Vagina (tissue), 2 donors: ENCODE measurements at regions not wholly inside any gene's neighbourhood (a gene's known extent, or its start where the extent isn't known, plus 50 kb on each side); places are given as distances from the start of the nearest gene placed in this dataset.

Experiments used
- DNase-seq, 2 donors: peaks; one replicate each; pipeline ENCODE4 v3.0.0-alpha.2; 2017; ENCODE audit errors: extremely low spot score in 2 of 2
- H3K27ac ChIP-seq: fragments of 200-600 bp; sonication (generic); one replicate; pipeline ENCODE4 v1.5.1; 2019
- H3K27me3 ChIP-seq: fragments of 200-600 bp; sonication (generic); one replicate; pipeline ENCODE4 v1.5.1; 2019
- H3K36me3 ChIP-seq, 2 donors: fragments of 200-600 bp; sonication (generic); one replicate each; pipeline ENCODE4 v1.5.1; 2017 to 2019
- H3K4me1 ChIP-seq: fragments of 200-600 bp; sonication (generic); one replicate; pipeline ENCODE4 v1.5.1; 2019
- H3K4me3 ChIP-seq, 2 donors: fragments of 200-600 bp; sonication (generic); 1 replicate in 1 of 2; 2 replicates in 1 of 2; pipeline ENCODE4 v1.5.1; 2016 to 2019
- H3K9me3 ChIP-seq: fragments of 200-600 bp; sonication (generic); one replicate; pipeline ENCODE4 v1.5.1; 2019
- POLR2A ChIP-seq, 2 donors: fragments of 450-650 bp; IDR thresholded peaks; one replicate each; pipeline ENCODE4 v1.6.1; 2017; ENCODE audit warnings: antibody characterized with exemption in 2 of 2, mild to moderate bottlenecking in 2 of 2, moderate library complexity in 2 of 2
- POLR2AphosphoS5 ChIP-seq, 2 donors: sonication (generic); formaldehyde crosslinking; IDR thresholded peaks; one replicate each; pipeline ENCODE4 v1.9.0; 2017; ENCODE audit warnings: antibody characterized with exemption in 2 of 2, mild to moderate bottlenecking in 2 of 2, low read depth in 1 of 2; ENCODE audit not compliant: insufficient read depth in 1 of 2
- intact Hi-C: fragments of 100-400 bp; cut with DNase I; formaldehyde crosslinking; loops from one replicate; pipeline ENCODE4 v1.15.1; 2023
- TF ChIP-seq, protein P1 (sequence below), 3 experiments: fragments of 450-650 bp in 2 of 3; fragments of 200-600 bp in 1 of 3; sonication (generic) in 1 of 3; IDR thresholded peaks; one replicate each; pipeline ENCODE4 v1.5.1; 2017 to 2019; ENCODE audit warnings: antibody characterized with exemption in 3 of 3, mild to moderate bottlenecking in 2 of 3, moderate library complexity in 2 of 3

DNA sequence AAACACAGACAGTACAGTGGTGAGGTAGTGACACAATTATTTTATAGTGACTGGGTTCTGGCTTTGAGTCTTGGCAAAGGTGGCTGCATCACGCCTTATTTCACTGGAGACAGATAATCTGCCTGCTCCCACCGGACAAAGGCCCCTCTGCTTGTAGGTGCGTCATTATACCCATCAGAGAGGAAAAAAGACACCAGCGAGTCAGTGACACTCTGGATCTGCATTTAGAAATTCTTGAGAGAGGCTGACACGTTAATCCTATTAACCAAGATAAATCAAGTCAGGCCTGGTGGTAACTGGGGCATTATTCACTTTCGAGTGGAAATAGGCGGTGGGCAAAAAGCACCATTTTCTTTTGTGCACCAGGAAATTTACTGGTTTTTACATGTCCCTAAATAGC, 76.2 kb downstream of the NR2F2 start:
- no peak for TF ChIP-seq POLR2AphosphoS5 (IDR thresholded peaks at IDR 0.05; ENCODE audit: insufficient read depth in 1 of 2, low read depth in 1 of 2)
- TF ChIP-seq, protein P1, sequence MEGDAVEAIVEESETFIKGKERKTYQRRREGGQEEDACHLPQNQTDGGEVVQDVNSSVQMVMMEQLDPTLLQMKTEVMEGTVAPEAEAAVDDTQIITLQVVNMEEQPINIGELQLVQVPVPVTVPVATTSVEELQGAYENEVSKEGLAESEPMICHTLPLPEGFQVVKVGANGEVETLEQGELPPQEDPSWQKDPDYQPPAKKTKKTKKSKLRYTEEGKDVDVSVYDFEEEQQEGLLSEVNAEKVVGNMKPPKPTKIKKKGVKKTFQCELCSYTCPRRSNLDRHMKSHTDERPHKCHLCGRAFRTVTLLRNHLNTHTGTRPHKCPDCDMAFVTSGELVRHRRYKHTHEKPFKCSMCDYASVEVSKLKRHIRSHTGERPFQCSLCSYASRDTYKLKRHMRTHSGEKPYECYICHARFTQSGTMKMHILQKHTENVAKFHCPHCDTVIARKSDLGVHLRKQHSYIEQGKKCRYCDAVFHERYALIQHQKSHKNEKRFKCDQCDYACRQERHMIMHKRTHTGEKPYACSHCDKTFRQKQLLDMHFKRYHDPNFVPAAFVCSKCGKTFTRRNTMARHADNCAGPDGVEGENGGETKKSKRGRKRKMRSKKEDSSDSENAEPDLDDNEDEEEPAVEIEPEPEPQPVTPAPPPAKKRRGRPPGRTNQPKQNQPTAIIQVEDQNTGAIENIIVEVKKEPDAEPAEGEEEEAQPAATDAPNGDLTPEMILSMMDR (IDR thresholded peaks at IDR 0.05) = no peak
- TF ChIP-seq POLR2A (IDR thresholded peaks at IDR 0.05) = no peak
- Histone ChIP-seq H3K36me3 (no peaks in the 10 kb centered on the region), H3K27ac (no peak overlapping the region), H3K9me3 (no peaks in the 10 kb centered on the region), H3K4me3 (no peak overlapping the region), H3K27me3 (peaks cover 3% of the 10 kb centered on the region), H3K4me1 (peaks cover 16% of the 10 kb centered on the region)
- intact Hi-C loops = no loop called here
- no peak for DNase-seq

DNA sequence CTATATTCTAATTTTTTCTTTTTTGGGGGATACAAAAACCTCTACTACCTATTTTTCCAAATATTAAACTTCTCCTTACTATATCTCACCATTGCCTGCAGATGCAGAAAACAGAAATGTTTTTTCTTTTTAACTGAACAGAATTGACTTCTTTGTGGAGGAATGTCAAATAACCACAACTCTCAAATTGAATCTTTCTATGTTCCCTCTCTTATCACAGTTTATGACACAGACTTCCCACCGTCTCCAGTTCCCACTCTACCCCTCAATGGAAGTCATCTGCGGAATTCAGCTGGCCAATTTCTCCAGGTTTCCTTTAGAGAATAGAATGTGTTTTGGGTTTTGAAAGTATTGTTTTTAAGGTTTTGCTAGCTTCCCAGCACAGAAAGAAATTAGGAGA, 77.0 kb downstream of the NR2F2 start:
- intact Hi-C loops = no loop called here
- H3K36me3 ChIP-seq = no peaks in the 10 kb centered on the region
- no peak for DNase-seq

DNA sequence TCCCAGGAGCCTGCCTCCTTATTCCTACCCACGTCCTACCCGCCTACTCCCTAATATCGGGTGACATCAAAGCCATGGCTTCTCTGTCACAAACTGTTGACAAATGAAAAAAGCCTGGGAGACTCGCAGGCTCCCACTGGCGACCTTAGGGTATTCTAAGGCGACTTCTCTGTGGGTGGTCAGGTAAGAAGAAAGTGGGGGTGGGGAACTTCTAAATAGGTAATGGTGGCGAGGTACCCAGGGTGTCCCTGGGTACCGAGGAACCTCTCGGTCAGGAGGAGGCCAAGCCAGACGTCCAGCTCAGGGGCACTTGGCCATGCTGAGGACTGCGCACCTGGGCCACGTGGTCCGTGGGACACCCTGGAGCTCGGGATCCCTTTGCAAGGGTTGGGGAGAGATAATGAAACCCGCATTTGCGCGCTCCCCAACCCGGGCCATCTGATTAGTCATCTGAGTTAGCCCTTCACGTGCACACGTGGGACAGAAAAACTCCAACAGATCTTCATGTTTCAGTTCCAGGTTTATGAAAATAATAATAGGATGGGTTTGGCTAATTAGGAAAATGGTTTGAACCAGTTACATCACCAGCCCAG, 78.2 kb downstream of the NR2F2 start:
- Histone ChIP-seq H3K4me3 (peak overlapping the region in 1 of 2 donors; percentile 20), H3K27ac (no peak overlapping the region), H3K36me3 (no peaks in the 10 kb centered on the region), H3K4me1 (peaks cover 16% of the 10 kb centered on the region), H3K27me3 (peaks cover 3% of the 10 kb centered on the region), H3K9me3 (no peaks in the 10 kb centered on the region)
- intact Hi-C loops = no loop called here
- TF ChIP-seq, protein P1 (IDR thresholded peaks at IDR 0.05) = no peak
- TF ChIP-seq POLR2AphosphoS5 (IDR thresholded peaks at IDR 0.05; ENCODE audit: insufficient read depth in 1 of 2, low read depth in 1 of 2) = no peak
- TF ChIP-seq POLR2A (IDR thresholded peaks at IDR 0.05) = no peak
- no peak for DNase-seq

More for the DNA sequence above, 77.0 kb downstream of the NR2F2 start:
- H3K4me1 ChIP-seq = peaks cover 16% of the 10 kb centered on the region
- H3K27ac ChIP-seq = no peak overlapping the region
- H3K9me3 ChIP-seq = no peaks in the 10 kb centered on the region
- no peak overlapping the region for H3K4me3 ChIP-seq
- TF ChIP-seq, protein P1 (IDR thresholded peaks at IDR 0.05) = no peak
- TF ChIP-seq POLR2AphosphoS5 (IDR thresholded peaks at IDR 0.05; ENCODE audit: insufficient read depth in 1 of 2, low read depth in 1 of 2) = no peak
- peaks cover 3% of the 10 kb centered on the region for H3K27me3 ChIP-seq

DNA sequence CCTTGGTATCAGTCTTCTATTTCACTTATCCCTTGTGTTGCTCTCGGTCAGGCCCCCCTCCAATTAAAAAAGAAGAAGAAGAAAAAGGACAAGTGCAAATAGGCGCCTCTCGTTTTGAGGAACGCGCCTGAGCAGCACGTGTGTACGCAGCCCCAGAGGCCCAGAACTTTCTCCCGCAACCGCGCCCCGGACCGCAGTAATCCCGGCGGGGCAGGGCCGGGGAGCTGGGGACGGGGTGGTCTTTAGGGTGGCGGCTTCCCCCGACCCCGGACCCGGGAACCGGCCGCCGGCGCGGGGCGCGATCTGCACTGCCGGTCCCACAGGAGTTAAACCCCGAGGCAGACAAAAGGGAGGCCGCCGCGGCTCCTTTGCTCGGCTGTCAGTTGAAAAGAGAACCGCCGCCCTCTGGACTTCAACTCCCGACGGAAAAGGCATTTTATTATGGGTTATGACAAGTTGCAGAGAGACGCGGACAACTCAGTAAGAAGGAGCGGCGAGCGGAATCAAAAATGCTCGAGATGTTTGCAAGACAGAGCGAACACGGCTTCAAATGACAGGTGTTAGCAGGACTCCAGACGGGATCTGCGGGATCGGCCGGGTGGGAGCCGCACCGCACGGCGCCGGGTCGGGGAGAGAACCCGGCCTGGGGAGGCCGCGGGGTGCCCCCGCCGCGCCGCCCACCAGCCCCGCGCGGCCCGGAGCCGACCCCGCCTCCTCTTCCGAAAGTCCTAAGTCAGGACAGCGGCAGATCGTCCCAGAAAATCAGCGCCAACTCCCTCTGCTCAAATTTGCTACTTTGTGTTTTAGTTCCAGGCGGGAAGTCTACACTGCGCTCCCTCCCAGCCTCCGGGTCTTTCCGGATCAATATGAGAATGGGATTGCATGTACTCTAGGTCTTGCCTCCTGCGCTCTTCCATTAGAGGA, 79.0 kb downstream of the NR2F2 start:
- Histone ChIP-seq H3K27me3 (peaks cover 10% of the 10 kb centered on the region), H3K27ac (no peak overlapping the region), H3K36me3 (no peaks in the 10 kb centered on the region), H3K4me1 (peaks cover 16% of the 10 kb centered on the region), H3K4me3 (peak overlapping the region; percentile 20), H3K9me3 (no peaks in the 10 kb centered on the region)
- intact Hi-C loops = no loop called here
- DNase-seq = no peak
- no peak for TF ChIP-seq POLR2A (IDR thresholded peaks at IDR 0.05)

DNA sequence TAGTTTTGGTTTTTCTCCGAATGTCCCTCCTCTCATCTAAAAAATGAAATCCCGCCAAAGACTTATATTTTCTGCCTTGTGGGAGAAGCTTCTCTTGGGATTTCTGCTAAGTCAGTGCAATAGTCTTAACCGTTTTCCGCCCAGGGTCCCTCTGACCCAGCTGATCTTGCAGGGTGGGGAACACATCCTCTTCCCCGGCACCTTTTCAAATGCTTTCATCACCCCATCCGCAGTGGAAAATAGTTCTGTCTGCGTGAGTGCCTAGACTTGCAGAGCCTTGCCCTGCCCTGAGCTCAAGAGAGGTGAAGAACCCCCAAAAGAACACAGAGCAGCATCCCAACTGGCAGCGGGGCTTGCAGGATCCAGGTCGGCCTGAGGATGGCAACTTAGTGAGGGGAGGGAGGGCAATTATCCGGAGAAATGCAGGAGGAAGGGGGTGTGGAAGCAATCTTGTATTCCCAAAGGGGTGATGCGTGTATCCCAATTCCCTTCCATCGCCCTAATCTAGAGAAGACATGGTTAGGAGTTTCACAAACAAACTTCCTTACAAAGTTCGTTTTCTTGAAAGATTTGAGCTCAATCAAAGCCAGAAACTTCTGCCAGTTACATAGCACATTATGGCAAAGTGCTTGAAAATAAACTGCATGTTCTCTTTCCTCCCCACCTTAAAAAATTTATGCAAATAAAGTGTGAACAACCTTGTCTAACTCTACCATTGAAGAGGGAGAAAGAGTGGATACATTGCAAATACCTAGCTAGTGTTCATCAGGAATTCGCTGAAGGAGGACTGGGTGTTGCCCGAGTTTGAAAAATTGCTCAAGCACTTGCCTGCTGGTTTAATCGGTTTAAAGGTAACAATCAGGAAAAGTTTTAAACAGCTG, 79.9 kb downstream of the NR2F2 start:
- Histone ChIP-seq H3K9me3 (no peaks in the 10 kb centered on the region), H3K36me3 (no peaks in the 10 kb centered on the region), H3K4me3 (no peak overlapping the region), H3K27ac (no peak overlapping the region), H3K27me3 (peaks cover 12% of the 10 kb centered on the region), H3K4me1 (peaks cover 16% of the 10 kb centered on the region)
- no peak for TF ChIP-seq POLR2AphosphoS5 (IDR thresholded peaks at IDR 0.05; ENCODE audit: insufficient read depth in 1 of 2, low read depth in 1 of 2)
- no peak for TF ChIP-seq POLR2A (IDR thresholded peaks at IDR 0.05)
- TF ChIP-seq, protein P1 (IDR thresholded peaks at IDR 0.05) = no peak
- DNase-seq = no peak
- intact Hi-C loops = no loop called here
